Stomach (tissue), 8 donors: ENCODE measurements at regions not wholly inside any gene's neighbourhood (a gene's known extent, or its start where the extent isn't known, plus 50 kb on each side); places are given as distances from the start of the nearest gene placed in this dataset.

ENCODE experiments used
- DNase-seq, 2 donors: peaks; one replicate each; pipeline versions ENCODE4 v3.0.0 to v3.0.0-alpha.2; 2013 to 2019
- H3K27ac ChIP-seq, 5 donors: fragments of 200-600 bp in 4 of 5; sonication (generic) in 4 of 5; one replicate each; pipeline ENCODE4 v1.5.1; 2013 to 2019; ENCODE audit warnings: mild to moderate bottlenecking in 1 of 5, moderate library complexity in 1 of 5
- H3K27me3 ChIP-seq, 3 donors: fragments of 200-600 bp; sonication (generic); one replicate each; pipeline ENCODE4 v1.5.1; 2017 to 2019; ENCODE audit warnings: mixed run types in 1 of 3
- H3K36me3 ChIP-seq, 4 donors: fragments of 200-600 bp; sonication (generic); 1 replicate in 3 of 4; 2 replicates in 1 of 4; pipeline ENCODE4 v1.5.1; 2016 to 2019
- H3K4me1 ChIP-seq, 4 donors: fragments of 200-600 bp; sonication (generic); one replicate each; pipeline ENCODE4 v1.5.1; 2016 to 2019
- H3K4me3 ChIP-seq, 4 donors: fragments of 200-600 bp; sonication (generic) in 3 of 4; one replicate each; pipeline ENCODE4 v1.5.1; 2016 to 2019; ENCODE audit warnings: mild to moderate bottlenecking in 1 of 4
- H3K9me3 ChIP-seq, 4 donors: fragments of 200-600 bp; sonication (generic); one replicate each; pipeline ENCODE4 v1.5.1; 2016 to 2019
- EP300 ChIP-seq: sonication (generic); formaldehyde crosslinking; IDR thresholded peaks from one replicate; pipeline ENCODE4 v1.6.1; 2017; ENCODE audit warnings: antibody characterized with exemption
- POLR2A ChIP-seq, 4 donors: fragments of 450-650 bp; IDR thresholded peaks; one replicate each; pipeline ENCODE4 v1.6.1; 2016; ENCODE audit warnings: antibody characterized with exemption in 4 of 4, control low read depth in 2 of 4, mild to moderate bottlenecking in 1 of 4, moderate library complexity in 1 of 4
- POLR2AphosphoS5 ChIP-seq, 3 donors: sonication (generic); formaldehyde crosslinking; IDR thresholded peaks; one replicate each; pipeline ENCODE4 v1.6.1; 2016; ENCODE audit warnings: antibody characterized with exemption in 3 of 3
- WGBS, 5 donors: extraction: QIAGEN DNeasy Blood & Tissue Kit in 3 of 5; methylation state at CpG; one replicate each; pipeline versions ENCODE4 v1.1.5 to v1.1.7; 2013 to 2018; 5-methylcytosine and 5-hydroxymethylcytosine counted together
- intact Hi-C: fragments of 100-400 bp; cut with DNase I; formaldehyde crosslinking; loops from one replicate; pipeline ENCODE4 v1.15.1; 2023; ENCODE audit warnings: low total_unique reads
- TF ChIP-seq, protein P1 (sequence below), 7 experiments: fragments of 450-650 bp in 4 of 7; fragments of 200-600 bp in 3 of 7; sonication (generic) in 3 of 7; IDR thresholded peaks; one replicate each; pipeline ENCODE4 v1.5.1; 2016 to 2019; ENCODE audit warnings: antibody characterized with exemption in 7 of 7, control low read depth in 2 of 7, mild to moderate bottlenecking in 1 of 7
- donor health status: healthy with polysubstance abuse.
- donor health status: Bipolar disorder and iron deficiency.
- donor health status: healthy.

DNA sequence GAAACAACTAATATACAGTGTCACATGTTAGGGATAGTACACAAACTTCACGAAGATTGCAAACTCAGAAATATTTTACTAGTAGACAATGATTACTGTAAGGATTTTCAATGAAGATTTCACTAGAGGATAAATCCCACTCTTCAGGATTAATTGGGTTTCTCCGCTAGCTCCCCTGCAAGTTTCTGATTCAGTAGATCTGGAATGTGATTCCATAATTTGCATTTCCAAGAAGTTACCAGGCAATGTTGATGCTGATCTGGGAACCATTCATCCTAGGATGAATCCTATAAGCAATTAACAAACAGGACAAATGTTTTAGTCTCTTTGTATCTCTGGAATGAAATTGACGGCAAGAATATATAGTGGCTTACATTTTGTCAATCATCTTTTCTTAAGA, 272.4 kb downstream of the ALX1 start:
- WGBS, 5 donors, result 93 to 95% (median 94%) methylated on average over 3 of the region's 3 CpGs
- no peak for DNase-seq

DNA sequence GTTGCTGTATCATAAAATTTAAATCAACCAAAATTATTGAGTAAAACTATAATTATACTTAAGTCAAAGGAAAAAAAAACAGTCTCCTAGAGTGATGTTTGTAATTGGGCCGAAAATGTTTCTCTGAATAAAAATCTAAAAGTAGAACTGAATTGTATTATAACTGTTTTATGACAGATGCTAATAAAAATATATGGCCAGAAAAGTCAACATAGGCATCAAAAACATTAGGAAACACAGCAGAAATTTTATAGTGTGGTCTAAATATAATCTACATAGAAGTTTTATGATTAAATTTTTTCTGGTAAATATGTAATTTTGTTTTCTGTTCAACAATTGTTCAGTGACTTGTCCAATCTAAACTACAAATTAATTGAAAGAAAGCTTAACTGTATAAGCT, 277.8 kb downstream of the ALX1 start:
- Histone ChIP-seq H3K27me3 (no peaks in the 10 kb centered on the region), H3K36me3 (no peaks in the 10 kb centered on the region), H3K9me3 (no peaks in the 10 kb centered on the region), H3K27ac (no peak overlapping the region), H3K4me1 (no peaks in the 10 kb centered on the region), H3K4me3 (no peak overlapping the region)
- no peak for DNase-seq
- TF ChIP-seq POLR2AphosphoS5 (IDR thresholded peaks at IDR 0.05) (no peak), EP300 (no peak), POLR2A (IDR thresholded peaks at IDR 0.05) (no peak)
- TF ChIP-seq, protein P1, sequence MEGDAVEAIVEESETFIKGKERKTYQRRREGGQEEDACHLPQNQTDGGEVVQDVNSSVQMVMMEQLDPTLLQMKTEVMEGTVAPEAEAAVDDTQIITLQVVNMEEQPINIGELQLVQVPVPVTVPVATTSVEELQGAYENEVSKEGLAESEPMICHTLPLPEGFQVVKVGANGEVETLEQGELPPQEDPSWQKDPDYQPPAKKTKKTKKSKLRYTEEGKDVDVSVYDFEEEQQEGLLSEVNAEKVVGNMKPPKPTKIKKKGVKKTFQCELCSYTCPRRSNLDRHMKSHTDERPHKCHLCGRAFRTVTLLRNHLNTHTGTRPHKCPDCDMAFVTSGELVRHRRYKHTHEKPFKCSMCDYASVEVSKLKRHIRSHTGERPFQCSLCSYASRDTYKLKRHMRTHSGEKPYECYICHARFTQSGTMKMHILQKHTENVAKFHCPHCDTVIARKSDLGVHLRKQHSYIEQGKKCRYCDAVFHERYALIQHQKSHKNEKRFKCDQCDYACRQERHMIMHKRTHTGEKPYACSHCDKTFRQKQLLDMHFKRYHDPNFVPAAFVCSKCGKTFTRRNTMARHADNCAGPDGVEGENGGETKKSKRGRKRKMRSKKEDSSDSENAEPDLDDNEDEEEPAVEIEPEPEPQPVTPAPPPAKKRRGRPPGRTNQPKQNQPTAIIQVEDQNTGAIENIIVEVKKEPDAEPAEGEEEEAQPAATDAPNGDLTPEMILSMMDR (IDR thresholded peaks at IDR 0.05), result no peak
- 67 to 80% (median 69%) methylated on average over 1 of the region's 1 CpG for WGBS, 5 donors
- intact Hi-C loops, result no loop called here

More for the DNA sequence above, 272.4 kb downstream of the ALX1 start:
- Histone ChIP-seq H3K9me3 (no peaks in the 10 kb centered on the region), H3K4me3 (no peak overlapping the region), H3K27me3 (no peaks in the 10 kb centered on the region), H3K27ac (no peak overlapping the region), H3K36me3 (no peaks in the 10 kb centered on the region), H3K4me1 (no peaks in the 10 kb centered on the region)
- TF ChIP-seq POLR2A (IDR thresholded peaks at IDR 0.05), result no peak
- TF ChIP-seq EP300, result no peak
- no peak for TF ChIP-seq POLR2AphosphoS5 (IDR thresholded peaks at IDR 0.05)
- TF ChIP-seq, protein P1 (IDR thresholded peaks at IDR 0.05), result no peak
- intact Hi-C loops, result no loop called here

DNA sequence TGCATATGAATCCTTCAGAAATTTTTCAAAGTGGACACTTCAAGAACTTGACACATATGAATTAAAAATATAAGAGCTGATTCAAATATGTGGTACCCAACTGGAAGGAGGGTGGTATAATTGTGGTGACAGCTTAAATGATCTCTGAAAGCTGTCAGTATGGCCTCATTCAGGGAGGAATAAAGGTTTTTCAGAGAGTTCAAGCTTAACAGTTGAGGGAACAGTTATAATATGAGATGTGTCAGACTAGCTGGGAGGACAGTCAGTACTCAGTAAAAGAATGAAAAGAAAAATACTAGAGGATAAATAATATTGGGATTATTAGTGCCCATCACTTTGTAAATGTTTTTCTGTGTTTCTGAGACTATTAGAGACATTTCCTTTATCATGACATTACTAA, 277.5 kb downstream of the RASSF9 start:
- intact Hi-C loops, result no loop called here
- no peaks in the 10 kb centered on the region for H3K27me3 ChIP-seq
- no peaks in the 10 kb centered on the region for H3K4me1 ChIP-seq
- no peak for DNase-seq
- TF ChIP-seq POLR2AphosphoS5 (IDR thresholded peaks at IDR 0.05) (no peak), POLR2A (IDR thresholded peaks at IDR 0.05) (no peak), EP300 (no peak)
- TF ChIP-seq, protein P1 (IDR thresholded peaks at IDR 0.05), result no peak
- no peaks in the 10 kb centered on the region for H3K9me3 ChIP-seq
- no peaks in the 10 kb centered on the region for H3K36me3 ChIP-seq
- H3K4me3 ChIP-seq, result no peak overlapping the region
- H3K27ac ChIP-seq, result no peak overlapping the region

DNA sequence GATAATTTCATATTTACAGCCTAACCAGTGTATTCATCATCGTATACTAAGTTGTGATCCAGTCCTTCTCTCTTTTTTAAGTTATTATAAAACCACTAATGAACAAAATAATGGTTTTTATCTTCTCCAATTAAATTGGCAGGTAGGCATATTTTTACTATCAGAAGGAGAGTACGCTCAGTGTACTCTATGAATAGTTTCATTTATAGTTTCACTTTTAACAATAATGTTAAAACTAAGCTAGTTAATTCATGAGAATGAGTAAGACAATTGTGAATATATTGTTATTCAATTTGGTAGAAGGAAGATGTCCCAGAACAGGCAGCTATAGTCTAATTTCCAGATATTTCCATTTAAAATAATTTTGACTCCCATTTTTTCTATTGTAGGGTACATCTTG, 277.1 kb downstream of the RASSF9 start:
- Histone ChIP-seq H3K9me3 (no peaks in the 10 kb centered on the region), H3K27me3 (no peaks in the 10 kb centered on the region), H3K36me3 (no peaks in the 10 kb centered on the region), H3K4me3 (no peak overlapping the region), H3K27ac (no peak overlapping the region), H3K4me1 (no peaks in the 10 kb centered on the region)
- intact Hi-C loops, result no loop called here
- whole genome bisulfite sequencing, 5 donors, result 69 to 75% (median 72%) methylated on average over 2 of the region's 2 CpGs
- DNase-seq, result no peak
- no peak for TF ChIP-seq POLR2A (IDR thresholded peaks at IDR 0.05)
- TF ChIP-seq, protein P1 (IDR thresholded peaks at IDR 0.05), result no peak
- no peak for TF ChIP-seq EP300
- no peak for TF ChIP-seq POLR2AphosphoS5 (IDR thresholded peaks at IDR 0.05)

DNA sequence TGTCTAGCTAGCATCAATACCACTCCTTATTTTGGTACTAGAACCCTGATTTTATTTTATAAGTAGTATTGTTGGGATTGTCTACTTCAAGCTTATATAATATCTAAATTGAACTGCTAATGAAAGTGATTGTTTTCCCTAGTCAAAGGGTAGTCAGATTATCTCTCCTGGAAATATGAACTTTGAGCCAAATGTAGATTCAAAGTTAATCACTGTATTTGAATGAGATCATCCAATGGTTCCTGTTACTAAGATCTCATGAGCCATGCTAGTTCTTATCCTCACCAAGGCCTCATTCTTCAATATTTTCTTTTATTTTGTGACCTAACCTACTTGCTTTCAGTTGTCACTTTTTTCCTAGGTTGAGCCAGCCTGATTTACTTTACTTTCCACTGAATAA, 276.7 kb downstream of the RASSF9 start:
- no peak overlapping the region for H3K27ac ChIP-seq
- no peaks in the 10 kb centered on the region for H3K9me3 ChIP-seq
- H3K4me3 ChIP-seq, result no peak overlapping the region
- intact Hi-C loops, result no loop called here
- no peaks in the 10 kb centered on the region for H3K36me3 ChIP-seq
- H3K4me1 ChIP-seq, result no peaks in the 10 kb centered on the region
- H3K27me3 ChIP-seq, result no peaks in the 10 kb centered on the region
- TF ChIP-seq EP300, result no peak
- TF ChIP-seq, protein P1 (IDR thresholded peaks at IDR 0.05), result no peak
- no peak for TF ChIP-seq POLR2A (IDR thresholded peaks at IDR 0.05)
- TF ChIP-seq POLR2AphosphoS5 (IDR thresholded peaks at IDR 0.05), result no peak
- DNase-seq, result no peak
